HCT116 (cell line): ENCODE measurements at regions not wholly inside any gene's neighbourhood (a gene's known extent, or its start where the extent isn't known, plus 50 kb on each side); places are given as distances from the start of the nearest gene placed in this dataset.
"Not testable (repeated sequence)": the region's sequence is repeated elsewhere in the genome, so short reads cannot be mapped to it uniquely, and the experiment has no call there.

Experiments used
- EZH2phosphoT487 ChIP-seq: fragments of 200-600 bp; IDR thresholded peaks from 2 replicates; pipeline ENCODE4 v1.6.1; 2018; ENCODE audit warnings: antibody characterized with exemption, borderline replicate concordance
- POLR2AphosphoS5 ChIP-seq: IDR thresholded peaks from 2 replicates; pipeline ENCODE4 v1.6.1; 2011; ENCODE audit warnings: mild to moderate bottlenecking, low read depth, low read length, moderate library complexity
- SP1 ChIP-seq: IDR thresholded peaks from 2 replicates; pipeline ENCODE4 v1.6.1; 2012; ENCODE audit warnings: low read depth
- TF ChIP-seq, protein P1 (sequence below), 3 experiments: fragments of 200-600 bp in 1 of 3; sonication (generic) in 1 of 3; IDR thresholded peaks in 2 of 3; conservative IDR thresholded peaks in 1 of 3; 2 replicates each; pipeline ENCODE4 v1.5.1; 2012 to 2017; ENCODE audit warnings: low read depth in 2 of 3, low read length in 2 of 3, antibody characterized with exemption in 1 of 3, borderline replicate concordance in 1 of 3, control low read depth in 1 of 3, mild to moderate bottlenecking in 1 of 3, mixed read lengths in 1 of 3, mixed run types in 1 of 3, moderate library complexity in 1 of 3; ENCODE audit not compliant: insufficient read depth in 1 of 3
- TF ChIP-seq, protein P2 (sequence below): IDR thresholded peaks from 2 replicates; pipeline ENCODE4 v1.6.1; 2012; ENCODE audit warnings: low read depth

DNA sequence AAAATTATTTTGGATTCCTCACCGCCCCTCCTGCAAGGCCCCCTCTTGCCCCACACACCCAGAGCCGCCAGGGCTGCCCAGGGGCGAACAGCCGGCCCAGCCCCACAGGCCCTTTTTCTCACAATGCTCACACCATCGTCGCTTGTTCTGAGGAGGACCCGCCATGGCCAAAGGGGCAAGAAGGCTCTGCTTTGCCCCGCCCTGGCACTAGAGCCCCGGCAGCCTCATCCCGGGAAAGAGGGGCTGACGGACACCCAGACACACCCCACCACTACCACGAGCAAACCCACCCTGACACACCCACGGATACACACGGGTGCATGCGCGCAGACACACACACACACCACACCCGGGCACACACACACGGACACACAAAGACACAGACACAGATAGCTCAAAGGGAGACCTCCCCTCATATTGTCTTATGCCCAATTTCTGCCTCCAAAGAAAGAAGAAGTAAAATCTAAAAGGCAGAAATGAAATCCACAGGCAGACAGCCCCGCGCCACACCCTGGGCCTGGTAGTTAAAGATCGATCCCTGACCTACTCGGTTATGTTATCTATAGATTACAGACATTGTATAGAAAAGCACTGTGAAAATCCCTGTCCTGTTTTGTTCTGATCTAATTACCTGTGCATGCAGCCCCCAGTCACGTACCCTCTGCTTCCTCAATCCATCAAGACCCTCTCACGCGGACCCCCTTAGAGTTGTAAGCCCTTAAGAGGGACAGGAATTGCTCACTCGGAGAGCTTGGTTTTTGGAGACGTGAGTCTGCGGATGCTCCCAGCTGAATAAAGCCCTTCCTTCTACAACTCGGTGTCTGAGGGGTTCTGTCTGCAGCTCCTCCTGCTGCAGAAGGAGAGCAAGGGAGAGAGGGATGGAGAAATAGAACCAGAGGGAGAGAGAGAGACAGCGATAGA is 1610.9 kb downstream of the SPATA31A7 start:
- TF ChIP-seq EZH2phosphoT487, SP1, POLR2AphosphoS5: not testable (repeated sequence)
- TF ChIP-seq, protein P1, sequence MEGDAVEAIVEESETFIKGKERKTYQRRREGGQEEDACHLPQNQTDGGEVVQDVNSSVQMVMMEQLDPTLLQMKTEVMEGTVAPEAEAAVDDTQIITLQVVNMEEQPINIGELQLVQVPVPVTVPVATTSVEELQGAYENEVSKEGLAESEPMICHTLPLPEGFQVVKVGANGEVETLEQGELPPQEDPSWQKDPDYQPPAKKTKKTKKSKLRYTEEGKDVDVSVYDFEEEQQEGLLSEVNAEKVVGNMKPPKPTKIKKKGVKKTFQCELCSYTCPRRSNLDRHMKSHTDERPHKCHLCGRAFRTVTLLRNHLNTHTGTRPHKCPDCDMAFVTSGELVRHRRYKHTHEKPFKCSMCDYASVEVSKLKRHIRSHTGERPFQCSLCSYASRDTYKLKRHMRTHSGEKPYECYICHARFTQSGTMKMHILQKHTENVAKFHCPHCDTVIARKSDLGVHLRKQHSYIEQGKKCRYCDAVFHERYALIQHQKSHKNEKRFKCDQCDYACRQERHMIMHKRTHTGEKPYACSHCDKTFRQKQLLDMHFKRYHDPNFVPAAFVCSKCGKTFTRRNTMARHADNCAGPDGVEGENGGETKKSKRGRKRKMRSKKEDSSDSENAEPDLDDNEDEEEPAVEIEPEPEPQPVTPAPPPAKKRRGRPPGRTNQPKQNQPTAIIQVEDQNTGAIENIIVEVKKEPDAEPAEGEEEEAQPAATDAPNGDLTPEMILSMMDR (IDR thresholded peaks at IDR 0.05 in 2 of 3, conservative IDR thresholded peaks at IDR 0.05 in 1 of 3; ENCODE audit: borderline replicate concordance in 1 of 3, insufficient read depth in 1 of 3, low read depth in 2 of 3, low read length in 2 of 3) = not testable (repeated sequence)
- TF ChIP-seq, protein P2, sequence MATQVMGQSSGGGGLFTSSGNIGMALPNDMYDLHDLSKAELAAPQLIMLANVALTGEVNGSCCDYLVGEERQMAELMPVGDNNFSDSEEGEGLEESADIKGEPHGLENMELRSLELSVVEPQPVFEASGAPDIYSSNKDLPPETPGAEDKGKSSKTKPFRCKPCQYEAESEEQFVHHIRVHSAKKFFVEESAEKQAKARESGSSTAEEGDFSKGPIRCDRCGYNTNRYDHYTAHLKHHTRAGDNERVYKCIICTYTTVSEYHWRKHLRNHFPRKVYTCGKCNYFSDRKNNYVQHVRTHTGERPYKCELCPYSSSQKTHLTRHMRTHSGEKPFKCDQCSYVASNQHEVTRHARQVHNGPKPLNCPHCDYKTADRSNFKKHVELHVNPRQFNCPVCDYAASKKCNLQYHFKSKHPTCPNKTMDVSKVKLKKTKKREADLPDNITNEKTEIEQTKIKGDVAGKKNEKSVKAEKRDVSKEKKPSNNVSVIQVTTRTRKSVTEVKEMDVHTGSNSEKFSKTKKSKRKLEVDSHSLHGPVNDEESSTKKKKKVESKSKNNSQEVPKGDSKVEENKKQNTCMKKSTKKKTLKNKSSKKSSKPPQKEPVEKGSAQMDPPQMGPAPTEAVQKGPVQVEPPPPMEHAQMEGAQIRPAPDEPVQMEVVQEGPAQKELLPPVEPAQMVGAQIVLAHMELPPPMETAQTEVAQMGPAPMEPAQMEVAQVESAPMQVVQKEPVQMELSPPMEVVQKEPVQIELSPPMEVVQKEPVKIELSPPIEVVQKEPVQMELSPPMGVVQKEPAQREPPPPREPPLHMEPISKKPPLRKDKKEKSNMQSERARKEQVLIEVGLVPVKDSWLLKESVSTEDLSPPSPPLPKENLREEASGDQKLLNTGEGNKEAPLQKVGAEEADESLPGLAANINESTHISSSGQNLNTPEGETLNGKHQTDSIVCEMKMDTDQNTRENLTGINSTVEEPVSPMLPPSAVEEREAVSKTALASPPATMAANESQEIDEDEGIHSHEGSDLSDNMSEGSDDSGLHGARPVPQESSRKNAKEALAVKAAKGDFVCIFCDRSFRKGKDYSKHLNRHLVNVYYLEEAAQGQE = not testable (repeated sequence)
